GM23338 (cell line): ENCODE measurements at regions not wholly inside any gene's neighbourhood (a gene's known extent, or its start where the extent isn't known, plus 50 kb on each side); places are given as distances from the start of the nearest gene placed in this dataset.

ENCODE experiments used
- EZH2 ChIP-seq: fragments of 200-600 bp; sonication (generic); IDR thresholded peaks from one replicate; pipeline ENCODE4 v1.8.0; 2017; ENCODE audit warnings: antibody characterized with exemption, mild to moderate bottlenecking, low read depth; ENCODE audit not compliant: unreplicated experiment
- EZH2phosphoT487 ChIP-seq: fragments of 200-600 bp; sonication (generic); IDR thresholded peaks from one replicate; pipeline ENCODE4 v1.8.1; 2018; ENCODE audit warnings: antibody characterized with exemption; ENCODE audit not compliant: unreplicated experiment
- REST ChIP-seq: IDR thresholded peaks from one replicate; pipeline ENCODE4 v1.6.1; 2018; ENCODE audit warnings: antibody characterized with exemption; ENCODE audit not compliant: unreplicated experiment
- ZNF114 ChIP-seq: fragments of 250-450 bp; sonication (Bioruptor Pico); IDR thresholded peaks from 2 replicates; pipeline ENCODE4 v1.5.0; 2020; ENCODE audit warnings: mild to moderate bottlenecking, moderate library complexity
- ZNF331 ChIP-seq: fragments of 250-450 bp; sonication (Bioruptor Pico); IDR thresholded peaks from 2 replicates; pipeline ENCODE4 v1.5.0; 2020; ENCODE audit warnings: low read depth, mild to moderate bottlenecking, moderate library complexity
- TF ChIP-seq, protein P1 (sequence below), 2 experiments: fragments of 200-600 bp in 1 of 2; sonication (generic) in 1 of 2; conservative IDR thresholded peaks; 2 replicates each; pipeline versions ENCODE4 v1.5.1 to v1.6.1; 2016 to 2017; ENCODE audit warnings: antibody characterized with exemption in 2 of 2, low read depth in 2 of 2, mild to moderate bottlenecking in 2 of 2, moderate library complexity in 1 of 2

- TF ChIP-seq, protein P1, sequence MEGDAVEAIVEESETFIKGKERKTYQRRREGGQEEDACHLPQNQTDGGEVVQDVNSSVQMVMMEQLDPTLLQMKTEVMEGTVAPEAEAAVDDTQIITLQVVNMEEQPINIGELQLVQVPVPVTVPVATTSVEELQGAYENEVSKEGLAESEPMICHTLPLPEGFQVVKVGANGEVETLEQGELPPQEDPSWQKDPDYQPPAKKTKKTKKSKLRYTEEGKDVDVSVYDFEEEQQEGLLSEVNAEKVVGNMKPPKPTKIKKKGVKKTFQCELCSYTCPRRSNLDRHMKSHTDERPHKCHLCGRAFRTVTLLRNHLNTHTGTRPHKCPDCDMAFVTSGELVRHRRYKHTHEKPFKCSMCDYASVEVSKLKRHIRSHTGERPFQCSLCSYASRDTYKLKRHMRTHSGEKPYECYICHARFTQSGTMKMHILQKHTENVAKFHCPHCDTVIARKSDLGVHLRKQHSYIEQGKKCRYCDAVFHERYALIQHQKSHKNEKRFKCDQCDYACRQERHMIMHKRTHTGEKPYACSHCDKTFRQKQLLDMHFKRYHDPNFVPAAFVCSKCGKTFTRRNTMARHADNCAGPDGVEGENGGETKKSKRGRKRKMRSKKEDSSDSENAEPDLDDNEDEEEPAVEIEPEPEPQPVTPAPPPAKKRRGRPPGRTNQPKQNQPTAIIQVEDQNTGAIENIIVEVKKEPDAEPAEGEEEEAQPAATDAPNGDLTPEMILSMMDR (conservative IDR thresholded peaks at IDR 0.05; ENCODE audit: low read depth in 2 of 2), result no peak
- no peak for TF ChIP-seq REST
- TF ChIP-seq EZH2, result no peak
- no peak for TF ChIP-seq ZNF114 (CRISPR knock-in tag)
- no peak for TF ChIP-seq EZH2phosphoT487
- TF ChIP-seq ZNF331 (CRISPR knock-in tag), result no peak
Measured at GRCh38 chr15:69590201-69590710, 137.6 kb downstream of the RPLP1 start.
